GM19468 (cell line): ENCODE measurements at regions not wholly inside any gene's neighbourhood (a gene's known extent, or its start where the extent isn't known, plus 50 kb on each side); places are given as distances from the start of the nearest gene placed in this dataset.
"Not testable (repeated sequence)": the region's sequence is repeated elsewhere in the genome, so short reads cannot be mapped to it uniquely, and the experiment has no call there.

Source experiments
- ATAC-seq: cut with Tn5 transposase; IDR thresholded peaks from one replicate; pipeline ENCODE4 v1.9.1; 2021; ENCODE audit warnings: mild to moderate bottlenecking, moderate library complexity, moderate number of reproducible peaks; ENCODE audit not compliant: unreplicated experiment; ENCODE audit errors: extremely low read depth

GRCh38 chr10:3339121-3339520 lies 166.5 kb upstream of the PITRM1 start:
- no peak for ATAC-seq

- no peak for ATAC-seq
These were observed 165.2 kb upstream of the PITRM1 start for GRCh38 chr10:3337741-3338140.

DNA sequence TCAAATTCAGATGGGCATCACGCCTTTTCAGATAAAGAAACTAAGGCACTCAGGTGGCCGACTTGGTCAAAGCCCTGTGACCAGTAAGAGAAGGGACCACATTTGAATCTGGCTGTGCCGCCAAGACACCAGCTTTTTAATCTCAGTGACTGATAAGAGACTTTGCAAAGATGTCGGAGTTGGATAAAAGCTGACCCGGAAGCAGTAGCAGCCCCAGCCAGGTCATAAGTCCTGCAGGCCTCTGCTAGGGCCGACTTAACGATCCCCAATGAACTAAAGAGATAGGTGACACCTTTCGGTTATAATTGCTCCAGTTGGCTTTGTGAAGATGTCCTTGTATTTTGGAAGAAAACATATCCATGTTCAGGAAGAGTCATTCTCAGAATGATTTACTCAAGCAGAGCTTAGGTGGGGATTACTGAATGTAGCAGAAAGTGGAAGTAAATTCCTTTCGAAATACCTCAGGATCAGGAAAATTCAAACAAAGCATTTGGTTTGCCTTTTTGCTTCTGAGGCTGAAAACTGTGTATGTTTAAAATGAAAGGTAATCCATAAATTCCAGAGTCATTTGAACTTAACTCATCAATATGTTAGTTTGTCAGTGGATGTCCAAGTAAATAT lies 164.2 kb upstream of the PITRM1 start:
- no peak for ATAC-seq

DNA sequence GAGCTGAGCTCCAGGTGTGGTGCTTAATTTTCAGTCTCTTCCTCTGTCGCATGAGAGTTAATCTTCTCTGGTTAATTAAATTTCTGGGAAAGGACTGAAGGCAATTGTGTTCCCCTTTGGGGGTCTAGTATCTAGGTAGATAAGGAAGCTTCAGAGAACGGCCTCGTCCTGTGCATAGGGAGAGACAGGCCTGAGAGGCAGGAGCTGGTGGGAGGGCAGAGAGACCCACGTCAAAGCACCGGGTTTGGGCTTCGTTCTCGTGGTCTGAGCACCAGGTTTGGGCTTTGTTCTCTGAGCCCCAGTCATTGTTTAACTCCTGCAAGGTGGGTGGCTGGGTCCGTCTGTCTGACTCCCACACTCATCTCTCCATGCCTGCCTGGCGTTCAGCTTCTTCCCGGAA lies 160.8 kb upstream of the PITRM1 start:
- ATAC-seq, result no peak

GRCh38 chr10:3331690-3332230 lies 159.2 kb upstream of the PITRM1 start:
- ATAC-seq, result no peak

GRCh38 chr10:3331187-3331586 lies 158.6 kb upstream of the PITRM1 start:
- ATAC-seq, result no peak

- no peak for ATAC-seq
These were observed 158.1 kb upstream of the PITRM1 start for GRCh38 chr10:3330663-3331062.

DNA sequence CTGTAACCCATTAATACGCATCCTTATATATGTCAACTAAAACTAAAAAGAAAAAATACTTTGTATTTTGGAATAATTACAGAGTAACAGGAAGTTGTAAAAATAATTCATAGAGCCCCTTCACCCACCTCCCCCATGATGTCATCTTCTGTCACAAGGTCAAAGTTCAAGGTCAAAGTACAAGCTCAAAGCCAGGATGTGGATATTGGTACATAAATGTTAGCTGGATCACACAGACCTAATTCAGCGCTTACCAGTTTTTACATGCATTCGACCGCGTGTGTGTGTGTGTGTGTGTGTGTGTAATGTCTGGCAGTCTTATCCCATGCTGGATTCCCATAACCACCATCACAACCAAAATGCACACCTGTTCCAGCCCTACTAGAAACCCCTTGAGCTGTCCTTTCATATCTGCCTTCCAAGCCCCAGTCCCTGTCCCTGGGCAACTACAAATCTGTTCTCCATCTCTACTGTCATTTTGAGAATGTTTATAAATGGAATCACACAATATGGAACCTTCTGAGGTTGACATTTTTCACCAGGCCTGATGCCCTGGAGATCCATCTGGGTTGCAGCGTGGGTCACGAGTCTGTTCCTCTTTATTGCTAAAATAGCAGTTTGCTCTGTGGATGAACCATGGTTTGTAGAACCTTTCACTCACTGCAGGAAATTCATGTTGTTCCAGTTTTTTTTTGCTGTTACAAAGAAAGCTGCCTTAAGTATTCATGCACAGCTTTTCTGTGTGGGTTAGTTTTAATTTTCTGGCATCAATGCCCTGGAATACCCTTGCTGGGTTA lies 153.6 kb upstream of the PITRM1 start:
- ATAC-seq, result no peak

DNA sequence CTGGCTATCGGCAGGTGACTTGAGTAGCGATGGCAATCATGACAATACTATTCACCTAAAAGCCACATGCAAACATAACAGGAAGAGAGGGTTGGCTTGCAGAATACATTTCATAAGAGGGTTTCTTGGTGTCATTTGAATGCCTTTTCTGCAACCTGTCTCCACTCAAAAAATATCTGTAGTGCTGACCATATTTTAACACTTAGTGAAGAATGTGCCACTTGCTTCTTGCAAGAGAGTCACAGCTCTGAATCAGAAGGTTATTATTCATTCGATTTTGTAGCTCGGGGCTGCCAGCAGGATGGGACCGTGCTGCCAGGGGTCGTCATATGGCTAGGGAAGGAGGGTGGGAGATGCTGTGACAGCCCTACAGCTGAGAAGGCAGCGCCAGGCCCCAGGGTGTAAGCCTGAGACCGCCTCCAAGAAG lies 152.0 kb upstream of the PITRM1 start:
- ATAC-seq, result no peak

DNA sequence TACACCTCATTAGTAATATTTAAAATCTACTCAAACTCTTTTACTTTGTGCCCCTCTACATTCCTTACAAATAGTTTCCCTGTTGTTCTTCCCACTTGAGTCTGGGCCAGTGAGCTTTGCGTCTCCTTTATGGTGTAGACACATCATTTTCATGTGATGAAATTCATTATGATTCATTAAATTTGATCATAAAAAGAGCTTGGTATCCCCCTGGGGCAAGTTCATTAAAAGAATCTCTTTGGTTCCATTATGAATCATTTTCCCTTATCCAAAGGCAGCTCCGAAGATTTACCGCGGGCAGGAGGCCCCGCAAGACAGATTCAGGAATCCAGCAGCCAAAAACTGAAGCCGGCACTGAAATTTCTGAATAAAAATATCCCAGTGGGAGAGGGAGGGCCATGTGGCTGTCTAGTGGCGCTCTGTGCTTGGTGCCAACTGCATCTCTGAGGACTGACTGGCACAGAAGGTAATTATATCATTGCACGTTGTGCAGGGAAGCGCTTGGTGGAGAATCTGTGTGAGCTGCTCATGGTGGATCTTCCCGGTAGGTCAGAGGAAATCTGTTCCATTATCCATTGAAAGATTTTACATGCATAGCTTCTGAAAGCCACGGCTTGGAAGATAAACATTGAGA lies 151.4 kb upstream of the PITRM1 start:
- no peak for ATAC-seq

GRCh38 chr10:3321123-3321522 lies 148.5 kb upstream of the PITRM1 start:
- ATAC-seq, result no peak

- ATAC-seq, result no peak
These were observed 147.2 kb upstream of the PITRM1 start for GRCh38 chr10:3319811-3320226.

DNA sequence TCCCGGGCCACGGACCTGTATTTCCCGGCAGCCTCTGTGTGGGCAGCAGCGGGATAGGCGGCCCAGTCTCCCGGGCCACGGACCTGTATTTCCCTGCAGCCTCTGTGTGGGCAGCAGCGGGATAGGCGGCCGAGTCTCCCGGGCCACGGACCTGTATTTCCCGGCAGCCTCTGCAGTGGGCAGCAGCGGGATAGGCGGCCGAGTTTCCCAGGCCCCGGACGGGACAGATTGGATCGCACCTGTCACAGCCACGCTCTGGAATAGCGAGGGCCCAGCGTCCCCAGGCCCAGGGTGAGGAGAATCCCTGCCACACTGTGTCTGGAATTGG lies 145.9 kb upstream of the PITRM1 start:
- ATAC-seq, result not testable (repeated sequence)

DNA sequence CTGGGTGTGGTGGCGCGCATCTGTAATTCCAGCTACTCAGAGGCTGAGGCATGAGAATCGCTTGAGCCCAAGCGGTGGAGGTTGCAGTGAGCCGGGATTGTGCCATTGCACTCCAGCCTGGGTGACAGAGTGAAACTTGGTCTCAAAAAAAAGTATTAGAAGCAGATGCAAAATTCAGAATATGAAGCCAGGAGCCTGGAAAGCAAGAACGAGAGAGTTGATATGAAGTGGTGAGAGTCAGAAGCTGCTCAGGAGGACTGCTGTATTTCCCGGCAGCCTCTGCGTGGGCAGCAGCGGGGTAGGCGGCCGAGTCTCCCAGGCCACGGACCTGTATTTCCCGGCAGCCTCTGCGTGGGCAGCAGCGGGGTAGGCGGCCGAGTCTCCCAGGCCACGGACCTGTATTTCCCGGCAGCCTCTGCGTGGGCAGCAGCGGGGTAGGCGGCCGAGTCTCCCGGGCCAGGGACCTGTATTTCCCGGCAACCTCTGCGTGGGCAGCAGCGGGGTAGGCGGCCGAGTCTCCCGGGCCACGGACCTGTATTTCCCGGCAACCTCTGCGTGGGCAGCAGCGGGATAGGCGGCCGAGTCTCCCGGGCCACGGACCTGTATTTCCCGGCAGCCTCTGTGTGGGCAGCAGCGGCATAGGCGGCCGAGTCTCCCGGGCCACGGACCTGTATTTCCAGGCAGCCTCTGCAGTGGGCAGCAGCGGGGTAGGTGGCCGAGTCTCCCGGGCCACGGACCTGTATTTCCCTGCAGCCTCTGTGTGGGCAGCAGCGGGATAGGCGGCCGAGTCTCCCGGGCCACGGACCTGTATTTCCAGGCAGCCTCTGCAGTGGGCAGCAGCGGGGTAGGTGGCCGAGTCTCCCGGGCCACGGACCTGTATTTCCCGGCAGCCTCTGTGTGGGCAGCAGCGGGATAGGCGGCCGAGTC lies 145.2 kb upstream of the PITRM1 start:
- not testable (repeated sequence) for ATAC-seq

DNA sequence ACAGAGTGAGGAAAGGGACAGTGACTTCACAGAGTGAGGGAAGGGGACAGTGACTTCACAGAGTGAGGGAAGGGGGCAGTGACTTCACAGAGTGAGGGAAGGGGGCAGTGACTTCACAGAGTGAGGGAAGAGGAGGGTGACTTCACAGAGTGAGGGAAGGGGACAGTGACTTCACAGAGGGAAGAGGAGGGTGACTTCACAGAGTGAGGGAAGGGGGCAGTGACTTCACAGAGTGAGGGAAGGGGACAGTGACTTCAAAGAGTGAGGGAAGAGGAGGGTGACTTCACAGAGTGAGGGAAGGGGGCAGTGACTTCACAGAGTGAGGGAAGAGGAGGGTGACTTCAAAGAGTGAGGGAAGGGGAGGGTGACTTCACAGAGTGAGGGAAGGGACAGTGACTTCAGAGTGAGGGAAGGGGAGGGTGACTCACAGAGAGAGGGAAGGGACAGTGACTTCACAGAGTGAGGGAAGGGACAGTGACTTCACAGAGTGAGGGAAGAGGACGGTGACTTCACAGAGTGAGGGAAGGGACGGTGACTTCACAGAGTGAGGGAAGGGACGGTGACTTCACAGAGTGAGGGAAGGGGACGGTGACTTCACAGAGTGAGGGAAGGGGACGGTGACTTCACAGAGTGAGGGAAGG lies 142.0 kb upstream of the PITRM1 start:
- ATAC-seq, result not testable (repeated sequence)

- not testable (repeated sequence) for ATAC-seq
These were observed 141.3 kb upstream of the PITRM1 start for GRCh38 chr10:3313784-3314444.

GRCh38 chr10:3312403-3312940 lies 139.9 kb upstream of the PITRM1 start:
- ATAC-seq, result no peak

- ATAC-seq, result no peak
These were observed 137.6 kb upstream of the PITRM1 start for GRCh38 chr10:3310016-3310784.
